A549 (cell line): ENCODE measurements at regions not wholly inside any gene's neighbourhood (a gene's known extent, or its start where the extent isn't known, plus 50 kb on each side); places are given as distances from the start of the nearest gene placed in this dataset.
A peak's percentile ranks its signal among the peaks of the same experiment; 100 is the strongest.

Source experiments
- ATAC-seq, 2 experiments: fragments of 200-7000 bp in 1 of 2; fragments of >200 bp in 1 of 2; cut with Nextera tagmentation in 1 of 2; cut with Tn5 transposase in 1 of 2; 3 replicates each; pipeline versions ENCODE4 v1.8.0 to v1.9.1; 2018 to 2020; ENCODE audit warnings: mild to moderate bottlenecking in 1 of 2, moderate library complexity in 1 of 2
- CTCF ChIA-PET: fragments of 300-600 bp; sonication (Branson Sonifier 250); formaldehyde crosslinking; extraction: SDS; loops from one replicate; lab custom pipeline; 2021; ENCODE audit warnings: antibody characterized with exemption, inconsistent platforms; lab: Yijun Ruan, JAX
- POLR2A ChIA-PET: fragments of 350-600 bp; formaldehyde crosslinking; extraction: SDS; loops from one replicate; lab custom pipeline; 2021; ENCODE audit warnings: antibody characterized with exemption, inconsistent platforms; lab: Yijun Ruan, JAX
- DNase-seq, 2 experiments: peaks; one replicate each; pipeline versions ENCODE4 v3.0.0 to v3.0.0-alpha.2; 2011 to 2016; ENCODE audit warnings: low read depth in 1 of 2, low spot score in 1 of 2
- FAIRE-seq: peaks from 2 replicates; lab custom pipeline; 2011; peaks lifted over from hg19 to GRCh38; lab: Jason Lieb, UNC
- H3K27ac ChIP-seq, 2 experiments: fragments of >200 bp; sonication (Bioruptor Twin); formaldehyde crosslinking; 3 replicates each; pipeline ENCODE4 v1.5.1; 2016 to 2017
- H3K4me1 ChIP-seq: fragments of >200 bp; sonication (Bioruptor Twin); formaldehyde crosslinking; 3 replicates; pipeline ENCODE4 v1.6.1; 2016
- H3K4me2 ChIP-seq: fragments of >200 bp; sonication (Bioruptor Twin); formaldehyde crosslinking; 3 replicates; pipeline ENCODE4 v1.6.1; 2016
- H3K4me3 ChIP-seq: fragments of >200 bp; sonication (Bioruptor Twin); formaldehyde crosslinking; 3 replicates; pipeline ENCODE4 v1.5.1; 2016
- H3K9me3 ChIP-seq: fragments of >200 bp; sonication (Bioruptor Twin); formaldehyde crosslinking; 3 replicates; pipeline ENCODE4 v1.6.1; 2016
- BHLHE40 ChIP-seq: IDR thresholded peaks from 2 replicates; pipeline ENCODE4 v1.6.1; 2012; ENCODE audit warnings: low read depth, low read length, inconsistent platforms
- CBX8 ChIP-seq: fragments of 200-600 bp; sonication (generic); IDR thresholded peaks from 2 replicates; pipeline ENCODE4 v1.6.1; 2016
- CHD4 ChIP-seq: fragments of 200-600 bp; sonication (generic); IDR thresholded peaks from 2 replicates; pipeline ENCODE4 v1.6.1; 2016; ENCODE audit warnings: antibody characterized with exemption, mild to moderate bottlenecking, borderline replicate concordance
- FOSB ChIP-seq: fragments of 250-450 bp; sonication (Bioruptor Pico); IDR thresholded peaks from 2 replicates; pipeline ENCODE4 v1.5.0; 2020; ENCODE audit warnings: mild to moderate bottlenecking, moderate library complexity
- HDAC2 ChIP-seq: fragments of 200-600 bp; sonication (generic); IDR thresholded peaks from 2 replicates; pipeline ENCODE4 v1.6.1; 2016
- JUN ChIP-seq, 2 experiments: fragments of >200 bp; sonication (Bioruptor Twin); formaldehyde crosslinking; IDR thresholded peaks; 2 replicates in 1 of 2; 3 replicates in 1 of 2; pipeline ENCODE4 v1.6.1; 2016 to 2017
- KDM1A ChIP-seq: fragments of 200-600 bp; sonication (generic); IDR thresholded peaks from 2 replicates; pipeline ENCODE4 v1.6.1; 2016; ENCODE audit warnings: low read depth, mild to moderate bottlenecking
- MYC ChIP-seq: IDR thresholded peaks from 2 replicates; pipeline ENCODE4 v1.6.1; 2012; ENCODE audit warnings: mild to moderate bottlenecking, inconsistent platforms, low read length, improper control_type of control experiment, borderline replicate concordance
- NFE2L2 ChIP-seq: fragments of 150-350 bp; conservative IDR thresholded peaks from 2 replicates; pipeline ENCODE4 v1.6.1; 2014; ENCODE audit warnings: low read length
- POLR2A ChIP-seq: IDR thresholded peaks from 2 replicates; pipeline ENCODE4 v1.6.1; 2012; ENCODE audit warnings: mild to moderate bottlenecking, low read length
- POLR2AphosphoS2 ChIP-seq: conservative IDR thresholded peaks from 2 replicates; pipeline ENCODE4 v1.6.1; 2012; ENCODE audit warnings: low read length, improper control_type of control experiment, inconsistent platforms
- RAD21 ChIP-seq, 2 experiments: fragments of >200 bp in 1 of 2; sonication (Bioruptor Twin) in 1 of 2; formaldehyde crosslinking in 1 of 2; IDR thresholded peaks in 1 of 2; conservative IDR thresholded peaks in 1 of 2; 2 replicates in 1 of 2; 3 replicates in 1 of 2; pipeline ENCODE4 v1.6.1; 2012 to 2018; ENCODE audit warnings: inconsistent platforms in 1 of 2
- RCOR1 ChIP-seq: fragments of 150-350 bp; IDR thresholded peaks from 2 replicates; pipeline ENCODE4 v1.6.1; 2014; ENCODE audit warnings: antibody characterized with exemption, low read length, low read depth
- RFX5 ChIP-seq: fragments of 450-650 bp; IDR thresholded peaks from 2 replicates; pipeline ENCODE4 v1.7.1; 2014; ENCODE audit warnings: antibody characterized with exemption, mild to moderate bottlenecking, moderate library complexity
- TFCP2L1 ChIP-seq: fragments of 250-450 bp; sonication (Bioruptor Pico); IDR thresholded peaks from 2 replicates; pipeline ENCODE4 v1.5.0; 2021; ENCODE audit warnings: mild to moderate bottlenecking
- ZC3H11A ChIP-seq: fragments of 450-650 bp; IDR thresholded peaks from 2 replicates; pipeline ENCODE4 v1.6.1; 2014; ENCODE audit warnings: antibody characterized with exemption, mild to moderate bottlenecking
- ZFP36 ChIP-seq: fragments of 450-650 bp; IDR thresholded peaks from 2 replicates; pipeline ENCODE4 v1.6.1; 2014; ENCODE audit warnings: borderline replicate concordance; ENCODE audit not compliant: partially characterized antibody
- ZSCAN20 ChIP-seq: fragments of 250-450 bp; sonication (Bioruptor Pico); IDR thresholded peaks from 2 replicates; pipeline ENCODE4 v1.8.0; 2022; ENCODE audit warnings: mild to moderate bottlenecking, moderate library complexity
- WGBS: methylation state at CpG from one replicate; pipeline ENCODE4 v1.1.6; 2017; ENCODE audit errors: missing lambda C conversion rate; 5-methylcytosine and 5-hydroxymethylcytosine counted together
- TF ChIP-seq, protein P1 (sequence below): IDR thresholded peaks from 2 replicates; pipeline ENCODE4 v1.6.1; 2012; ENCODE audit warnings: low read depth, borderline replicate concordance
- TF ChIP-seq, protein P2 (sequence below): fragments of 150-350 bp; IDR thresholded peaks from 2 replicates; pipeline ENCODE4 v1.6.1; 2014; ENCODE audit warnings: low read depth, mild to moderate bottlenecking, low read length
- TF ChIP-seq, protein P3 (sequence below): fragments of 200-600 bp; sonication (generic); IDR thresholded peaks from 2 replicates; pipeline ENCODE4 v1.6.1; 2016; ENCODE audit warnings: antibody characterized with exemption, mild to moderate bottlenecking, moderate library complexity
- TF ChIP-seq, protein P4 (sequence below): fragments of >200 bp; sonication (Bioruptor Twin); formaldehyde crosslinking; IDR thresholded peaks from 3 replicates; pipeline ENCODE4 v1.5.1; 2016

DNA sequence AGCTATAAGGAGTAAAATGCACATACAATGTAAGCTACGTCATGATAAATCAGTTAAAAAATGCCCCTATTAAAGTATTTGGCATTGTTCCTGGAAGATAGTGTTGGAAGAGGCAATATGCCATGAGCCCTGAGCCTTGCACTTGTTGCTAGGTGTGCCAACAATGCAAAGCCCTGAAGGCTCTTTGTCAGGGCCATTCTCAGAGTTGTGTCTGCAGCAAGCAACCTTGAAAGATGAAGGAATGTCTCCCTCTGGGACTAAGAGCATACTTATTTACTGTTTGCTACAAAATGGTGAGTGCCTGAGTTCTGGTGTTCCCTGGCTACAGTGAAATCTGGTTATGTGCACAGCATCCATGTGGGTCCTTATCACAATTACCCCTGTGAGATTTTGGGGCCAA, 322.3 kb upstream of the FAT3 start:
- no peak for TF ChIP-seq ZSCAN20 (CRISPR knock-in tag)
- no peak for TF ChIP-seq POLR2AphosphoS2
- no peak for TF ChIP-seq MYC
- TF ChIP-seq FOSB, result no peak
- no peak for TF ChIP-seq CHD4
- TF ChIP-seq ZC3H11A, result no peak
- TF ChIP-seq KDM1A, result no peak
- TF ChIP-seq, protein P1, sequence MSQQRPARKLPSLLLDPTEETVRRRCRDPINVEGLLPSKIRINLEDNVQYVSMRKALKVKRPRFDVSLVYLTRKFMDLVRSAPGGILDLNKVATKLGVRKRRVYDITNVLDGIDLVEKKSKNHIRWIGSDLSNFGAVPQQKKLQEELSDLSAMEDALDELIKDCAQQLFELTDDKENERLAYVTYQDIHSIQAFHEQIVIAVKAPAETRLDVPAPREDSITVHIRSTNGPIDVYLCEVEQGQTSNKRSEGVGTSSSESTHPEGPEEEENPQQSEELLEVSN, result no peak
- TF ChIP-seq ZFP36, result no peak
- no peak for TF ChIP-seq RCOR1
- no peak for TF ChIP-seq HDAC2
- TF ChIP-seq TFCP2L1 (CRISPR knock-in tag), result no peak
- no peak for FAIRE-seq
- DNase-seq, result no peak
- no peak for ATAC-seq
- H3K9me3 ChIP-seq, result no peaks in the 10 kb centered on the region
- 82% methylated on average over 1 of the region's 1 CpG for WGBS
- no peak overlapping the region for H3K4me2 ChIP-seq
- H3K4me3 ChIP-seq, result no peak overlapping the region
- ChIA-PET POLR2A (no interaction called here), CTCF (no interaction called here)
- no peak overlapping the region for H3K27ac ChIP-seq
- H3K4me1 ChIP-seq, result no peaks in the 10 kb centered on the region

DNA sequence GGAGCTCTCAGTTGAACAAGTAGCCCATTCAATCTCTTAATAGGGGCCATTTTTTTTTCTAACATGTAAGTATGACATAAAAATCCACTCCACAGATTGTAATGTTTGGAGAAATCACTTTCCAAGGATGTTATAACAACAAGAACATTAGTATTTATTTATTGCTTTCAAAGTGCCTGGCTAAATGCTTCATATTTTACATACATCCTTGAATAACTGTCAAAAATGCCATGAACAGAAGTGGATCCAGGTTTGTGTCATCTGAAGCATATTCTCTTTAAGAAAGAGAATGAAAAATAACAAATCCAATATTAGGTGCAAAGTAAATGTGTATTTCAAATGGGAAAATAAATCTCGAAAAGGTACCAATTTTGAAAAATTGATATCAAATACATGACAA, 344.0 kb upstream of the FAT3 start:
- DNase-seq, result no peak

DNA sequence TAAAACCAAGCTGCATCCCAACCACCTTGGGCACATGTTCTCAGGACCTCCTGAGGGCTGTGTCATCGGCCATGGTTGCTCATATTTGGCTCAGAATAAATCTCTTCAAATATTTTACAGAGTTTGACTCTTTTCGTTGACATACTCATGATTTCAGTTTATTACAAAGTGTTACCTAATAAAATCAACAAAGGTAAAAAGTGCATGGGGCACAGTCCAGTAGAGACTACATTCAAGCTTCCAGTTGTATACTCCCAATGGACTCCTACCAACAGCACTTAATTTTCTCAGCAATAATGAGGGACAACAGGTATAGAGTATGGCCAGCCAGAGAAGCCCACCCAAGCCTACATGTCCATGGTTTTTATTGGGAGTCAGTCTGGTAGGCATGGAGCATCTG, 347.9 kb upstream of the FAT3 start:
- ATAC-seq (no peak), FAIRE-seq (no peak), DNase-seq (no peak)
- Histone ChIP-seq H3K4me2 (no peak overlapping the region), H3K4me3 (no peak overlapping the region), H3K9me3 (no peaks in the 10 kb centered on the region), H3K4me1 (no peaks in the 10 kb centered on the region), H3K27ac (no peak overlapping the region)
- WGBS, result 16% methylated on average over 2 of the region's 2 CpGs
- TF ChIP-seq CBX8, result no peak
- TF ChIP-seq RFX5, result no peak
- TF ChIP-seq POLR2A, result no peak
- TF ChIP-seq JUN (IDR thresholded peaks at IDR 0.05), result no peak
- no peak for TF ChIP-seq CHD4
- no peak for TF ChIP-seq BHLHE40
- TF ChIP-seq, protein P2, sequence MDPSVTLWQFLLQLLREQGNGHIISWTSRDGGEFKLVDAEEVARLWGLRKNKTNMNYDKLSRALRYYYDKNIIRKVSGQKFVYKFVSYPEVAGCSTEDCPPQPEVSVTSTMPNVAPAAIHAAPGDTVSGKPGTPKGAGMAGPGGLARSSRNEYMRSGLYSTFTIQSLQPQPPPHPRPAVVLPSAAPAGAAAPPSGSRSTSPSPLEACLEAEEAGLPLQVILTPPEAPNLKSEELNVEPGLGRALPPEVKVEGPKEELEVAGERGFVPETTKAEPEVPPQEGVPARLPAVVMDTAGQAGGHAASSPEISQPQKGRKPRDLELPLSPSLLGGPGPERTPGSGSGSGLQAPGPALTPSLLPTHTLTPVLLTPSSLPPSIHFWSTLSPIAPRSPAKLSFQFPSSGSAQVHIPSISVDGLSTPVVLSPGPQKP, result no peak
- no peak for TF ChIP-seq NFE2L2
- TF ChIP-seq RAD21 (conservative IDR thresholded peaks at IDR 0.05 in 1 of 2, IDR thresholded peaks at IDR 0.05 in 1 of 2), result no peak
- TF ChIP-seq, protein P3, sequence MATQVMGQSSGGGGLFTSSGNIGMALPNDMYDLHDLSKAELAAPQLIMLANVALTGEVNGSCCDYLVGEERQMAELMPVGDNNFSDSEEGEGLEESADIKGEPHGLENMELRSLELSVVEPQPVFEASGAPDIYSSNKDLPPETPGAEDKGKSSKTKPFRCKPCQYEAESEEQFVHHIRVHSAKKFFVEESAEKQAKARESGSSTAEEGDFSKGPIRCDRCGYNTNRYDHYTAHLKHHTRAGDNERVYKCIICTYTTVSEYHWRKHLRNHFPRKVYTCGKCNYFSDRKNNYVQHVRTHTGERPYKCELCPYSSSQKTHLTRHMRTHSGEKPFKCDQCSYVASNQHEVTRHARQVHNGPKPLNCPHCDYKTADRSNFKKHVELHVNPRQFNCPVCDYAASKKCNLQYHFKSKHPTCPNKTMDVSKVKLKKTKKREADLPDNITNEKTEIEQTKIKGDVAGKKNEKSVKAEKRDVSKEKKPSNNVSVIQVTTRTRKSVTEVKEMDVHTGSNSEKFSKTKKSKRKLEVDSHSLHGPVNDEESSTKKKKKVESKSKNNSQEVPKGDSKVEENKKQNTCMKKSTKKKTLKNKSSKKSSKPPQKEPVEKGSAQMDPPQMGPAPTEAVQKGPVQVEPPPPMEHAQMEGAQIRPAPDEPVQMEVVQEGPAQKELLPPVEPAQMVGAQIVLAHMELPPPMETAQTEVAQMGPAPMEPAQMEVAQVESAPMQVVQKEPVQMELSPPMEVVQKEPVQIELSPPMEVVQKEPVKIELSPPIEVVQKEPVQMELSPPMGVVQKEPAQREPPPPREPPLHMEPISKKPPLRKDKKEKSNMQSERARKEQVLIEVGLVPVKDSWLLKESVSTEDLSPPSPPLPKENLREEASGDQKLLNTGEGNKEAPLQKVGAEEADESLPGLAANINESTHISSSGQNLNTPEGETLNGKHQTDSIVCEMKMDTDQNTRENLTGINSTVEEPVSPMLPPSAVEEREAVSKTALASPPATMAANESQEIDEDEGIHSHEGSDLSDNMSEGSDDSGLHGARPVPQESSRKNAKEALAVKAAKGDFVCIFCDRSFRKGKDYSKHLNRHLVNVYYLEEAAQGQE, result no peak
- TF ChIP-seq, protein P4, sequence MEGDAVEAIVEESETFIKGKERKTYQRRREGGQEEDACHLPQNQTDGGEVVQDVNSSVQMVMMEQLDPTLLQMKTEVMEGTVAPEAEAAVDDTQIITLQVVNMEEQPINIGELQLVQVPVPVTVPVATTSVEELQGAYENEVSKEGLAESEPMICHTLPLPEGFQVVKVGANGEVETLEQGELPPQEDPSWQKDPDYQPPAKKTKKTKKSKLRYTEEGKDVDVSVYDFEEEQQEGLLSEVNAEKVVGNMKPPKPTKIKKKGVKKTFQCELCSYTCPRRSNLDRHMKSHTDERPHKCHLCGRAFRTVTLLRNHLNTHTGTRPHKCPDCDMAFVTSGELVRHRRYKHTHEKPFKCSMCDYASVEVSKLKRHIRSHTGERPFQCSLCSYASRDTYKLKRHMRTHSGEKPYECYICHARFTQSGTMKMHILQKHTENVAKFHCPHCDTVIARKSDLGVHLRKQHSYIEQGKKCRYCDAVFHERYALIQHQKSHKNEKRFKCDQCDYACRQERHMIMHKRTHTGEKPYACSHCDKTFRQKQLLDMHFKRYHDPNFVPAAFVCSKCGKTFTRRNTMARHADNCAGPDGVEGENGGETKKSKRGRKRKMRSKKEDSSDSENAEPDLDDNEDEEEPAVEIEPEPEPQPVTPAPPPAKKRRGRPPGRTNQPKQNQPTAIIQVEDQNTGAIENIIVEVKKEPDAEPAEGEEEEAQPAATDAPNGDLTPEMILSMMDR, result no peak
- TF ChIP-seq ZSCAN20 (CRISPR knock-in tag), result no peak
- TF ChIP-seq, protein P1, result no peak
- TF ChIP-seq ZFP36, result no peak
- CTCF ChIA-PET, result interaction anchor here (1.4 kb wide), 1 partner anchor 37 kb away, joined by 3 read pairs; no protein-coding TSS in a partner anchor
- POLR2A ChIA-PET, result no interaction called here

More for the DNA sequence above, 344.0 kb upstream of the FAT3 start:
- WGBS, result 60% methylated on average over 1 of the region's 1 CpG
- ATAC-seq, result no peak
- CTCF ChIA-PET, result no interaction called here
- no peaks in the 10 kb centered on the region for H3K9me3 ChIP-seq
- H3K27ac ChIP-seq, result no peak overlapping the region
- TF ChIP-seq, protein P2, result no peak
- no peak for TF ChIP-seq RAD21 (conservative IDR thresholded peaks at IDR 0.05 in 1 of 2, IDR thresholded peaks at IDR 0.05 in 1 of 2)
- TF ChIP-seq, all 56 proteins: peak for 0
- peak; percentile 32 for FAIRE-seq
- POLR2A ChIA-PET, result no interaction called here
- H3K4me1 ChIP-seq, result no peaks in the 10 kb centered on the region
- H3K4me2 ChIP-seq, result no peak overlapping the region
- H3K4me3 ChIP-seq, result no peak overlapping the region
